ENCODE measurements at regions not wholly inside any gene's neighbourhood (a gene's known extent, or its start where the extent isn't known, plus 50 kb on each side); places are given as distances from the start of the nearest gene placed in this dataset.

- no peak overlapping the region for H3K9ac ChIP-seq (ENCODE audit: low read depth, low read length)
- no peak overlapping the region for H2BK5ac ChIP-seq (ENCODE audit: low read depth, low read length, poor library complexity, severe bottlenecking)
- no peak overlapping the region for H4K8ac ChIP-seq (ENCODE audit: low read depth in 2 of 2, low read length in 2 of 2)
- whole genome bisulfite sequencing, 2 experiments (ENCODE audit: extremely low coverage in 2 of 2, insufficient read length in 1 of 2): no CpG with 5 or more reads among the region's 4 CpGs
- TF ChIP-seq CTCF (conservative IDR thresholded peaks at IDR 0.05; ENCODE audit: low read depth, low read length): no peak
- no peak for TF ChIP-seq CHD1 (IDR thresholded peaks at IDR 0.05; ENCODE audit: low read depth, low read length)
- TF ChIP-seq MXI1 (IDR thresholded peaks at IDR 0.05; ENCODE audit: borderline replicate concordance, low read depth, low read length): no peak
- TF ChIP-seq RAD21 (IDR thresholded peaks at IDR 0.05; ENCODE audit: low read length): no peak
- no peak for TF ChIP-seq NFE2L2 (IDR thresholded peaks at IDR 0.05; ENCODE audit: low read depth, low read length)
- TF ChIP-seq CEBPB (IDR thresholded peaks at IDR 0.05; ENCODE audit: low read depth, low read length): no peak
- TF ChIP-seq RCOR1 (IDR thresholded peaks at IDR 0.05; ENCODE audit: insufficient replicate concordance, low read length): no peak
- TF ChIP-seq MAZ (IDR thresholded peaks at IDR 0.05; ENCODE audit: borderline replicate concordance, low read depth, low read length): no peak
- TF ChIP-seq RFX5 (IDR thresholded peaks at IDR 0.05; ENCODE audit: low read depth, low read length): no peak
- TF ChIP-seq BHLHE40 (IDR thresholded peaks at IDR 0.05; ENCODE audit: low read depth, low read length): no peak
- no peak for TF ChIP-seq POLR2A (IDR thresholded peaks at IDR 0.05; ENCODE audit: low read depth, low read length)
- TF ChIP-seq ELK1 (IDR thresholded peaks at IDR 0.05; ENCODE audit: borderline replicate concordance, low read depth, low read length): no peak
- no peak for TF ChIP-seq FOS (IDR thresholded peaks at IDR 0.05; ENCODE audit: low read depth, low read length)
- no peak for TF ChIP-seq SMC3 (IDR thresholded peaks at IDR 0.05; ENCODE audit: low read depth, low read length)
- TF ChIP-seq, protein P1, sequence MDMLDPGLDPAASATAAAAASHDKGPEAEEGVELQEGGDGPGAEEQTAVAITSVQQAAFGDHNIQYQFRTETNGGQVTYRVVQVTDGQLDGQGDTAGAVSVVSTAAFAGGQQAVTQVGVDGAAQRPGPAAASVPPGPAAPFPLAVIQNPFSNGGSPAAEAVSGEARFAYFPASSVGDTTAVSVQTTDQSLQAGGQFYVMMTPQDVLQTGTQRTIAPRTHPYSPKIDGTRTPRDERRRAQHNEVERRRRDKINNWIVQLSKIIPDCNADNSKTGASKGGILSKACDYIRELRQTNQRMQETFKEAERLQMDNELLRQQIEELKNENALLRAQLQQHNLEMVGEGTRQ (IDR thresholded peaks at IDR 0.05; ENCODE audit: low read depth, low read length): no peak
- TF ChIP-seq MAFK (IDR thresholded peaks at IDR 0.05; ENCODE audit: low read depth, low read length): no peak
- H3K9me3 ChIP-seq (ENCODE audit: control insufficient read depth, insufficient read depth, low read length): peaks cover 15% of the 10 kb centered on the region
- H3K4me1 ChIP-seq (ENCODE audit: control insufficient read depth, insufficient read depth, low read length): no peaks in the 10 kb centered on the region
- BruUV-seq (replicated peaks): no TSS peak
- no peak overlapping the region for H3K4me2 ChIP-seq (ENCODE audit: low read depth, low read length)
- H3K4me3 ChIP-seq (ENCODE audit: insufficient read depth, low read depth, low read length): no peak overlapping the region
- H3K4ac ChIP-seq (ENCODE audit: low read depth, low read length): no peak overlapping the region
- no peaks in the 10 kb centered on the region for H4K20me1 ChIP-seq (ENCODE audit: insufficient read depth, low read length)
- no peak overlapping the region for H2BK20ac ChIP-seq (ENCODE audit: low read depth, low read length)
- no peak overlapping the region for H2AK9ac ChIP-seq (replicated peaks; ENCODE audit: low read depth, low read length, poor library complexity)
- ChIA-PET CTCF (no interaction called here), POLR2A (ENCODE audit: unreplicated experiment) (no interaction called here)
- H3K56ac ChIP-seq (ENCODE audit: extremely low read depth, insufficient read depth, low read length): no peak overlapping the region
- H3K27ac ChIP-seq (ENCODE audit: insufficient read depth, low read length): no peak overlapping the region
- DNase-seq: no peak
- no peak overlapping the region for H2AFZ ChIP-seq (replicated peaks; ENCODE audit: low read length, poor library complexity)
- no peaks in the 10 kb centered on the region for H3K79me1 ChIP-seq (ENCODE audit: low read depth in 1 of 2, low read length in 2 of 2)
- in situ Hi-C loops (cut with MboI; ENCODE audit: low sequenced_read_pairs) (no loop called here), intact Hi-C loops (cut with micrococcal nuclease) (no loop called here), dilution Hi-C loops (cut with HindIII; ENCODE audit: low sequenced_read_pairs, unreplicated experiment) (no loop called here)
- ATAC-seq (ENCODE audit: low read depth): no peak
- H3K23ac ChIP-seq (ENCODE audit: low read depth, low read length): no peak overlapping the region
- no peak overlapping the region for H2BK120ac ChIP-seq (ENCODE audit: low read depth, low read length)
- H3K18ac ChIP-seq (ENCODE audit: low read depth, low read length): no peak overlapping the region
- no peak overlapping the region for H2AK5ac ChIP-seq (ENCODE audit: low read depth, low read length)
- no peak overlapping the region for H4K5ac ChIP-seq (ENCODE audit: low read depth, low read length)
- H3K14ac ChIP-seq (replicated peaks; ENCODE audit: low read depth, low read length): no peak overlapping the region
- H3K36me3 ChIP-seq (ENCODE audit: control insufficient read depth, insufficient read depth, low read length): no peaks in the 10 kb centered on the region
- H4K91ac ChIP-seq (ENCODE audit: insufficient read depth, low read depth, low read length): no peak overlapping the region
- no peak overlapping the region for H2BK15ac ChIP-seq (ENCODE audit: low read depth, low read length)
- H3K27me3 ChIP-seq (ENCODE audit: control insufficient read depth, insufficient read depth, low read length): no peaks in the 10 kb centered on the region
- H3K9me1 ChIP-seq (ENCODE audit: insufficient read depth, low read length): no peaks in the 10 kb centered on the region
Measured at GRCh38 chr6:10156875-10157274, 258.0 kb downstream of the TFAP2A start.
